ENCODE measurements at regions not wholly inside any gene's neighbourhood (a gene's known extent, or its start where the extent isn't known, plus 50 kb on each side); places are given as distances from the start of the nearest gene placed in this dataset.
A peak's percentile ranks its signal among the peaks of the same experiment; 100 is the strongest.

- DNase-seq: no peak
Measured at GRCh38 chr20:40769677-40770285, 80.7 kb upstream of the MAFB start.

DNA sequence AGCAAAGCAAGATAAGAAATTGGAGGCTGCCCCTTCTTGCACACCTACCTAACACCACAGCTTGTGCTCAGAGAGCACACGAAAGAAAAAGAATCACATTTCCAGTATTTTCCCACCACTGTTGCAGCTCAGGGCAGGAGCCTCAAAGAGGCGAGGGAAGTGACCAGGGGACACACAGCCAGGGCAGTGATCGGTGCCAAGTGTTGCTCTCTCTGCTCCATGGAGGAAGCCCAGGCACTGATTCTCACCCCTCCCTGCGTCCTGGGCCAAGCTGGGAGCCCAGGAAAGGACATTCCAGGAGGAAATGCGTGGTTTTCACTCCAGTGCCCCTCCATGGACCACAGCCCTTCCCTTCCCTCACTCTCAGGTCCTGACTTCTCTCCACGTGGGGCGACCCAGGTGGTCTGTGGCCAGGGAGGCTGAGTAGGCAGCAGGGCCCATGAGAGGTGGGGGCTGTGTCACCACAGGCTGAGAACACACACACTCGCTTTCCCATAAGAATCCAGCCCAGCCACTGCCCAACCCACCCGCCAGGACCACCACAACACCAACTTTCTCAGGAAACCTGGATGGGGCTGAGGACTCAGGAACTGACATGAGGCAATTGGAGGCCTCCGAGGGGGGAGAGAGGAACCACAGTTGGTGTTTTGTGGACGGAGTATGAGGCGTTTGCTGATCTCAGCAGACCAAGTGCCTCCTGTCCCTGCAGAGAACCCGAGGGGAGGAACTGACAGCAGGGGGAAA is 81.7 kb upstream of the MAFB start:
- DNase-seq: peak in 11 of 58 donors; percentile 5 to 38 (median 13)

GRCh38 chr20:40771308-40771610 is 82.2 kb upstream of the MAFB start:
- DNase-seq: no peak

DNA sequence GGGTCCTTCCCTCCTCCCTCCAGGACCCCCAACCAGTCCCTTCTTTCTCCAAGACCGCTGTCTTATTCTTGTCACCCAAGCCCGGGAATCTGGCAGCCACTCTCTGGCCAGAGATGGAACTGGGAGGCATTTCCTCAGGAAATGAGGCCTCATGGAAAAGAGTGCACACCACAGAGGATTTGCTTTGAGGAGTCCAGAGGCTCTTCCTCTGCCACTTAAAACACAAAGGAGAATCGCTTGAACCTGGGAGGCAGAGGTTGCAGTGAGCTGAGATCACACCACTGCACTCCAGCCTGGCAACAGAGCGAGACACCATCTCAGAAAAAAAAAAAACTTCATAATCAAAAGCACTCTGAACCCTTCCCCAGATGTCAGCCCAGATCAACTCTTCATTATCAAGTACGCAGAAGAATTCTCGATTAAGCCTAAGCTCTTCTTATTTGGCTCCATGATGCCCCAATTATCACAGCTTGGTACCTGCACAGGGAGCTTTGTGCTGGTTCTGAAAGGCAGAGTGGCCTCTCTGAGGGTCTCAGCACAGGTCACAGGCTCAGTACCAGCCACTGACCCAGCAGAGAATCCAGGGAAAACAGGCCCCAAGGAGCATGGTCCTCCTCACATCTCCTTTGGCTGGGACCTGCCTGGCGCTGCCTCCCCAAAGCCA is 82.9 kb upstream of the MAFB start:
- DNase-seq: no peak

DNA sequence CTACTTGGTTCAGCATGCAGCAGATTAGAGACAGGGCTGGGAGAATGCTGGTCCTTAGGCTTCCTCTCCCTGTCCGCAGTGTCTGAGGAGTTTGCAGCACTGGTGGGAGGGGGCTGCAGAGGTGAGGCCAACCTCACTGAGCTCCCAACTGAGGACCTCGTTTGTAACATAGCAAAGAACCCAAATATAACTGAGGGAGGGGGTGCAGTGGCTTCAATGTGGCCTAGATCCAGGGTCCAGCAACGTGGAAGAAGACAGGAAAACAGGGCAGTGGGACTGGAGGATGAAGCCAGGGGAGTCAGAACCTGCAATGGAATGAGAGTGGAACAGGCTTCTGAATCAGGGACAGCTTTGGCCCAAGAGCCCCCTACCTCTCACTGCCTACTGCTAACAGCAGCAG is 84.3 kb upstream of the MAFB start:
- DNase-seq: no peak

- DNase-seq: no peak
Measured at GRCh38 chr20:40774252-40774651, 85.2 kb upstream of the MAFB start.

DNA sequence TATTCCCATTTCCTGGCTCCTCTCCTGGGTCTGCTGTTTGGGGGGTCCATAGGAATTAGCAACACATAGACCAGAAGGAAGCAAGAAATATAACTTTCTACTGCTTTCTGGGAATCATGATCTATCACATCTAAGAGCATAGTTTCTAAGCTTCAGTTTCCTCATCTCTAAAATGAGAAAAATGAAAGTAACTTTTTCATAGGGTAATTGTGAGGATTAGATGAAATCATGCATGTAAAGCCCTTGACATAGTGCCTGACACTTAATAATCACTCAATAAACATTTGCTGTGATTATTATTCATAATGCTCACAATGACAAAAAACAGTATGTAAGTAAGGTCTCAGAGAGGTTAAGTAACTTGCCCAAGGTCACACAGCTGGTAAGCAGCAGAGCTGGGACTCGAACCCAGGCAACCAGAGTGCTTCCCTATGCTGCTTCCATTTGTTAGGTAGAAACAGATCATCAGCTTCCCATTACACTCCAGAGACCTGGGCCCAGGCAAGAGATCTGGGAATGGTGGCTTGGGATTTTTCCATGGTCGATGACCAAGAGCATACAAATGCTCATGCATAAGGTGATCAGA is 86.6 kb upstream of the MAFB start:
- DNase-seq: no peak

DNA sequence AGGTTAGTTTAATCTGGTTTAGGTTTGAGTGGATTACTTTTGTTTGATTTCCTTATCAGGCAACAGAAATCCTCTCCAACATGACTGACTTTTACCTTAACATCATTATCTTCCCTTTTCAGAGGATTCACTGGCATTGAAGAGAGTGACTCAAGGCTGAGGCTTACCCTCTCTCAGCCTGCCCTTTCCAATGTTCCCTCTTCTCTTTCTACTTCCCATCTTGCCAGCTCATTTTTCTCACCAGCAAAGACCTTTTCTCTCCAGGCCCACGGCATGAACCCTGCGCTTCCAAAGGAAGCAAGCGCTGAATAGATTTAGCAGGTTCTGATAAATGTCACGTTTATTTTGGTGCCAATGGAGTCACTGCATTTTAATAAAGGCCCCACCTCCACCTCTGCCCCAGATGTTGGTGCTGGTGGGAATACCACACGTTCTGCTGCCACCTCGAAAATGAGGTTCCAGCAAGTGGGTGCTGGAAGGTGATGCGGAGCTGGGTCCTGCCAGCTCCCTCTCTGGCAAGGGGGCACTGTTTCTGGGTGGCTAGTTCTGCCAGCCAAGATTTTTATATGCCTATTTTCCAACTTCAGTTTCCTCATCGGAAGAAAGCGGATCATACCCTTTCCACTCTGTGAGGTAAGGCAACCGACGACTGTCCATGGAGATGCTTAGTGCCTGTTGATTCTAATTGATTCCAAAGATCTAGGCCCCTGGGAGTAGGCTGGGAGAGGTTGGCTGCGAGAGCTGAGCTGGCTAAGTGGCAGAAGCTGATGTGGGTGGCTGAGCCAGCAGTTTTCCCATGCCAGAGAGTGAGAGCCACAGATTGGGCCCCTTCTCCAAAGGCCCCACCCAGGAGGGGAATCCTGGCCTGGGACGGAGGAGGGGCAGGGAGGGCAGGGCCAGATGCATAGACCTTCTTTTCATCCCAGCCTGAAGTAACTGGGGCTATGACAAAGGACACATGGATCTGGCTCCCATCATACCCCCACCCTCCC is 87.7 kb upstream of the MAFB start:
- no peak for DNase-seq

- DNase-seq: no peak
Measured at GRCh38 chr20:40777653-40778052, 88.6 kb upstream of the MAFB start.

DNA sequence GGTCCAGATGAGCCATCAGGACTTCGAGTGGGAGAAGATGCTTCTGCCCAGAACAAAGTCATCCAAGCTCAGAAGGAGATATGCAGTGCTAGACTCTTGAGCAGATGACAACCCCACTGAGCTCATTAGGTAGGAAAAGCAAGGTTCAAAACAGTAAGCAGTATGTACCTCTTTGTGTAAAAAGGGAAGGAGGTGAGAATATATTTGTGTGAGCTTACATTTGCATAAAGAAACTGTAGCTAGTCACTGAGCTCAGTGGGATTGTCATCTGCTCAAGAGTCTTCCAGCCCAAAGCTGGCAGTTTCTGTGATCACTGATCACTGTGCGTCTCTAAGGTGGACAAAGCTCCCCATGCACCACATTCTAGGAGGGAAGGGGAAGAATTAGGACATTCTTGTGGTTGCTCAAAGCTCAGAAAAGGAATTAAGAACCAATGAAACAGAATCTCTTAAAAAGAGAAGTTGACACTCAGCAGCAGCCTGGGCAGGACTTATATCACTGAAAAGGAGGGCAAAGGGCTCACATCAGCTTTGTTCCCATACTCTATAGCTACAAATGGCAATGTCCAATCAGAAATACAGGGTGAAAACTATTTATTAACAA is 90.0 kb upstream of the MAFB start:
- DNase-seq: no peak

DNA sequence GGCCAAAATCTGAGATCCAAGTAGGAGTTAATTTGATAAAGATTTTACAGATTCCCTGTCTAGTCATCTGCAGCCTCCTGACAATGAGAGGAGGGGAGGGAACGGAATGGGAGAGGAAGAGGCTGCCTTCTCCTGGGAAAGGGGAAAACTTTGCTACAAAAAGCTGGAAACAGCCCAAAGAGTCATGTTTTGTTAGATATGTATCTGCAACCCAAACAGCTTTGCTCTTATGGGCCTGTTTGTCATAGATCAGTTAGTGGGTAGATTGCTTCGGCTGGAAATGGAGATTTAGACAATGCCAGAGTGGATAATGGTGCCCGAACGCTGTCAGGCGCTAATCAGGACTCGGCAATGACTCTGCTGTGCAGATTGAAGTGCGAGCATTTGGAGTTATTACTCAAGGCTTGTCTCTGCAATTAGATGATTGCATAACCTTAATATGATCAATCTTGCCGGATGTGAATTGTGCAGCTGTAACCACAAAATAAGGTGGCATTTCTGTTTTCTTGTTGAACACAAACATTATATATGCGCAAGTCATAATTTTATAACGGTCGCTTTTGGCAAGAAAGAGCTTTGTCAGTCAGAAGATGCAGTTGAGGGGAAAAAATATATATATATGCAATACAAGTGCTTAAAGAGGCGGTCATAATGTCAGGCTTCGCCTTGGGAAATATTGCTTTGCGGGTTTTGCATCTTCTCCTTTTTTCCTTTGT is 92.4 kb upstream of the MAFB start:
- peak in 1 of 58 donors; percentile 7 for DNase-seq

DNA sequence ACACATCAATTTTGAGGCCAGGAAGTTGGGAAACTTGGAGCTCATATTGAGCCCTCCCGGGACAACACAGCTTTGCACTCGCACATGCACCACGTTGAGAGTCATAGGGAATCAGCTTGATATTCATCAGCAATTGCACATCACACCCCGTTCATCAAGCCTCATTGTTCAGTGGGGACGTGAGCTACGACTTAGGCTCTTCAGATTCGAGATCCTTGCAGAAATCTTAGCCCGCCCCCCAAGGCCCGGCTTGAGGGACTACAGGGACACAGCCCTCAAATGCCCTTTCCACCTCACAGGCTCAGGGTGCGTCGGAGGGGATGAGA is 93.0 kb upstream of the MAFB start:
- peak in 5 of 58 donors; percentile 5 to 38 (median 7) for DNase-seq

GRCh38 chr20:40785346-40785745 is 96.3 kb upstream of the MAFB start:
- no peak for DNase-seq

DNA sequence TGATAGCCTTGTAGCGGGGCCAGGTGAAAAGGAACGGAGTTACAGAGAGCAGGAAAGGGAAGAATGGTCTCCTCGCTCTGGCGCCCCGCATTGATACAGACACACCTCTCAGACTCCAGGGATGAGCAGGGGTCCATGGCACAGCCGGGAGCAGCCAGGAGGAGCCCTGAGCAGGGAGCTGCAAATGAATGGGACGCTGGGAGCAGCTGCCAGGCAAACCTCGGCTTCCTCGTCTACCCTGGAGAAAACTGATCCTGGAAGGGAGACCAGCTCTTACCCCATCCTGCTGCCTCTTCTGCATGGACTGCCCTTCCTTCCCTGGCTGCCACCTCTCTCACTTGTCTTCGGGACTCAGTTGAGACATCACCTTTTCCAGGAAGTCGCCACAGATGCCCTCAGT is 97.3 kb upstream of the MAFB start:
- DNase-seq: no peak

DNA sequence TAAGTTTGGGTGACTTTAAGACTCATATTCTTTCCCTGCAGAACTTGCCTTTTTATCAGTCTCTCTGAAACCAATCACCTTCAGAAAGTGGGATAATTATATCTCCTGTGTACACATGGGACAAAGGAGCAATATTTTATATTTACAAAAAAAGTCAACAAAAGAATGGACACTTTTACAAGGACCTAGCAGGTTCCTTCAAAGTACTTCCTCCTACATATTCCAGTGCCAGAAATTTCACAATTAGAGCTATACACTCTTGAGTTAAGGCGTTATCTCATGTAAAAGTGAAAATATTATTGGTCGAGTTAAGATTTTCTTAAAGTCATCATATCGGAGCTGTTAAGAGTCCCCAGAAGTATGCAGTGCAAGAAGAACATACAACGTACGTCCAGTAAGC is 98.9 kb upstream of the MAFB start:
- DNase-seq: no peak

DNA sequence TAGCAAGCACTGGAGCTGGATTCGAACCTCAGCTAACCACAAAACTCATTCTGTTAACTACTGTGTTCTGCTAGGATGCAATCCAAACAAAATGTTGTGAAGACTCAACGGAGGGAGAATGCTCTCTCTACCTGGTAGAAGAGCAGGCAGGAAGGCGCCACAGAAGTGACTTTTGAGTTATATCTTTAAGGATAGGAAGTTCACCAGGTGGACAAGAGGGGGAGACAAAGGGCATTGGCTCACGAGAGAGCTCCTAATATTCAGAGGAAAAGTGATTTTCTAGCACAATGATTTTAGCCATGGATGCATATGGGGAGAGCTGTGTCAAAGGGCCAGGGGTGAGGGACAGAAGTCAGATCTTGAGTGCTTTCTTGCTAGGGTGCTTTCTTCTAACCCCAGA is 108.4 kb upstream of the MAFB start:
- no peak for DNase-seq

- DNase-seq: no peak
Measured at GRCh38 chr20:40798066-40798465, 109.0 kb upstream of the MAFB start.

- DNase-seq: no peak
Measured at GRCh38 chr20:40802886-40803285, 113.8 kb upstream of the MAFB start.

DNA sequence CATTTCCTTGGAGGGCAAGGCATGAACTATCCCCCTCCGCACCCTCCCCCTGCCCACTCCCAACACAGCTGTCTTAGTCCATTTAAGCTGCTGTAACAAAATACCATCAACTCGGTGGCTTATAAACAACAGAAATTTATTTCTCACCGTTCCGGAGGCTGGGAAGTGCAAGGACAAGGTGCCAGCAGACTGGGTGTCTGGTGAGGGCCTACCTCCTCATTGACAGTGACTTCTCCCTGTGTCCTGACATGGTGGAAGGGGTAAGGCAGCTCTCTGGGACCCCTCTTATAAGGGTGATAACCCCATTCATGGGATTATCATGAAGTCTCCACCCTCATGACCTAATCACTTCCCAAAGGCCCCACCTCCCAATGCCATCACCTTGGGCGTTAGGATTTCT is 114.3 kb upstream of the MAFB start:
- no peak for DNase-seq

- no peak for DNase-seq
Measured at GRCh38 chr20:40805592-40805991, 116.6 kb upstream of the MAFB start.
